H1 (cell line): ENCODE measurements at regions not wholly inside any gene's neighbourhood (a gene's known extent, or its start where the extent isn't known, plus 50 kb on each side); places are given as distances from the start of the nearest gene placed in this dataset.
A peak's percentile ranks its signal among the peaks of the same experiment; 100 is the strongest.

Experiments used
- CTCF ChIA-PET: fragments of 300-600 bp; sonication (Branson Sonifier 250); formaldehyde crosslinking; loops from one replicate; lab custom pipeline; 2021; ENCODE audit not compliant: partially characterized antibody; lab: Charles Lee
- POLR2A ChIA-PET: fragments of 300-600 bp; sonication (Branson Sonifier 250); formaldehyde crosslinking; loops from one replicate; lab custom pipeline; 2021; ENCODE audit warnings: inconsistent platforms; ENCODE audit not compliant: partially characterized antibody; lab: Charles Lee
- DNase-seq, 2 experiments: peaks; one replicate each; pipeline versions ENCODE4 v3.0.0 to v3.0.0-alpha.2; 2010 to 2022; ENCODE audit warnings: low spot score in 2 of 2, low read depth in 1 of 2, mixed read lengths in 1 of 2
- FAIRE-seq: peaks from 2 replicates; lab custom pipeline; 2011; peaks lifted over from hg19 to GRCh38; lab: Jason Lieb, UNC
- H2AFZ ChIP-seq: 2 replicates; pipeline ENCODE4 v1.8.1; 2012; ENCODE audit warnings: low read length, inconsistent platforms
- H2AK5ac ChIP-seq: 2 replicates; pipeline ENCODE4 v1.6.1; 2013; ENCODE audit warnings: low read depth, low read length
- H2BK120ac ChIP-seq: replicated peaks from 2 replicates; pipeline ENCODE3; 2013; ENCODE audit warnings: low read depth, low read length, inconsistent platforms
- H2BK12ac ChIP-seq: 2 replicates; pipeline ENCODE4 v1.6.1; 2013; ENCODE audit warnings: low read depth, low read length
- H2BK15ac ChIP-seq: 2 replicates; pipeline ENCODE4 v1.6.1; 2013; ENCODE audit warnings: low read length
- H2BK20ac ChIP-seq: 2 replicates; pipeline ENCODE4 v1.6.1; 2013; ENCODE audit warnings: low read length
- H2BK5ac ChIP-seq: 2 replicates; pipeline ENCODE4 v1.6.1; 2013; ENCODE audit warnings: low read depth, low read length
- H3K14ac ChIP-seq: 2 replicates; pipeline ENCODE4 v1.6.1; 2013; ENCODE audit warnings: inconsistent platforms; ENCODE audit not compliant: insufficient read length
- H3K18ac ChIP-seq: 2 replicates; pipeline ENCODE4 v1.6.1; 2013; ENCODE audit warnings: low read length; ENCODE audit errors: extremely low read depth
- H3K23ac ChIP-seq: 2 replicates; pipeline ENCODE4 v1.6.1; 2013; ENCODE audit warnings: inconsistent platforms; ENCODE audit not compliant: insufficient read length
- H3K23me2 ChIP-seq: 2 replicates; pipeline ENCODE4 v1.6.1; 2013; ENCODE audit warnings: low read depth, low read length
- H3K27ac ChIP-seq: 2 replicates; pipeline ENCODE4 v1.6.1; 2011; ENCODE audit warnings: low read depth, low read length, inconsistent platforms
- H3K27me3 ChIP-seq, 4 experiments: replicated peaks in 1 of 4; 1 replicate in 1 of 4; 2 replicates in 3 of 4; pipeline versions ENCODE4 v1.6.1 to v1.8.1; 2011 to 2013; ENCODE audit warnings: low read length in 3 of 4, mild to moderate bottlenecking in 3 of 4, inconsistent platforms in 2 of 4, mixed read lengths in 2 of 4, moderate library complexity in 1 of 4; ENCODE audit not compliant: control insufficient read depth in 3 of 4, insufficient read depth in 3 of 4; ENCODE audit errors: extremely low read depth in 1 of 4
- H3K36me3 ChIP-seq, 4 experiments: 2 replicates each; pipeline versions ENCODE4 v1.6.1 to v1.8.1; 2011 to 2013; ENCODE audit warnings: mild to moderate bottlenecking in 4 of 4, low read length in 3 of 4, moderate library complexity in 2 of 4, control low read depth in 1 of 4, inconsistent platforms in 1 of 4; ENCODE audit not compliant: insufficient read depth in 4 of 4, control insufficient read depth in 2 of 4
- H3K4ac ChIP-seq: replicated peaks from 2 replicates; pipeline ENCODE3; 2013; ENCODE audit warnings: low read length, low read depth, mixed read lengths, inconsistent platforms; ENCODE audit not compliant: insufficient read length
- H3K4me1 ChIP-seq, 4 experiments: replicated peaks in 1 of 4; 1 replicate in 1 of 4; 2 replicates in 3 of 4; pipeline versions ENCODE4 v1.6.1 to v1.8.1; 2011 to 2013; ENCODE audit warnings: low read length in 3 of 4, inconsistent platforms in 2 of 4, mixed read lengths in 1 of 4; ENCODE audit not compliant: insufficient read depth in 4 of 4, control insufficient read depth in 3 of 4
- H3K4me2 ChIP-seq, 2 experiments: 2 replicates each; pipeline versions ENCODE4 v1.6.1 to v1.8.1; 2011 to 2013; ENCODE audit warnings: low read depth in 2 of 2, low read length in 2 of 2, control low read depth in 1 of 2, inconsistent platforms in 1 of 2, mild to moderate bottlenecking in 1 of 2; ENCODE audit not compliant: insufficient read depth in 1 of 2
- H3K4me3 ChIP-seq, 4 experiments: fragments of 200-600, 300-600 bp in 1 of 4; sonication (generic), shearing (Covaris generic), sonication (Bioruptor Twin) in 1 of 4; 2 replicates each; pipeline versions ENCODE4 v1.5.1 to v1.8.1; 2011 to 2016; ENCODE audit warnings: low read length in 4 of 4, low read depth in 3 of 4, control low read depth in 2 of 4, inconsistent platforms in 2 of 4, mild to moderate bottlenecking in 2 of 4, mixed read lengths in 1 of 4, moderate library complexity in 1 of 4; ENCODE audit not compliant: insufficient read depth in 2 of 4; ENCODE audit errors: extremely low read depth in 1 of 4
- H3K56ac ChIP-seq: replicated peaks from 2 replicates; pipeline ENCODE3; 2013; ENCODE audit warnings: low read depth, mild to moderate bottlenecking, mixed read lengths, low read length, inconsistent platforms; ENCODE audit not compliant: insufficient read length
- H3K79me1 ChIP-seq: 2 replicates; pipeline ENCODE4 v1.6.1; 2013; ENCODE audit warnings: low read depth, low read length, control low read depth
- H3K79me2 ChIP-seq, 2 experiments: 2 replicates each; pipeline versions ENCODE4 v1.6.1 to v1.8.1; 2012 to 2013; ENCODE audit warnings: low read length in 2 of 2, mild to moderate bottlenecking in 2 of 2, inconsistent platforms in 1 of 2; ENCODE audit not compliant: insufficient read depth in 2 of 2, control insufficient read depth in 1 of 2
- H3K9ac ChIP-seq, 4 experiments: replicated peaks in 1 of 4; 1 replicate in 1 of 4; 2 replicates in 3 of 4; pipeline versions ENCODE4 v1.6.1 to v1.8.1; 2011 to 2013; ENCODE audit warnings: low read depth in 3 of 4, low read length in 3 of 4, control low read depth in 2 of 4, mild to moderate bottlenecking in 2 of 4, moderate library complexity in 2 of 4, inconsistent platforms in 1 of 4; ENCODE audit errors: extremely low read depth in 1 of 4
- H3K9me3 ChIP-seq, 2 experiments: 2 replicates each; pipeline versions ENCODE4 v1.6.1 to v1.8.1; 2012 to 2013; ENCODE audit warnings: mild to moderate bottlenecking in 2 of 2, moderate library complexity in 2 of 2, control low read depth in 1 of 2, inconsistent platforms in 1 of 2, low read depth in 1 of 2, low read length in 1 of 2, mixed read lengths in 1 of 2; ENCODE audit not compliant: insufficient read depth in 2 of 2
- H4K20me1 ChIP-seq, 2 experiments: replicated peaks in 1 of 2; 2 replicates each; pipeline versions ENCODE3 to v1.8.1; 2011 to 2013; ENCODE audit warnings: inconsistent platforms in 2 of 2, low read length in 2 of 2, mild to moderate bottlenecking in 1 of 2; ENCODE audit not compliant: insufficient read depth in 2 of 2, control insufficient read depth in 1 of 2
- H4K5ac ChIP-seq: 2 replicates; pipeline ENCODE4 v1.6.1; 2013; ENCODE audit warnings: low read length, low read depth, mixed read lengths, inconsistent platforms; ENCODE audit not compliant: insufficient read length
- H4K8ac ChIP-seq: 2 replicates; pipeline ENCODE4 v1.8.0; 2013; ENCODE audit warnings: mild to moderate bottlenecking, moderate library complexity, low read length, inconsistent platforms; ENCODE audit not compliant: insufficient read depth; ENCODE audit errors: extremely low read depth
- H4K91ac ChIP-seq: replicated peaks from 2 replicates; pipeline ENCODE3; 2013; ENCODE audit warnings: low read length, mixed read lengths, inconsistent platforms; ENCODE audit not compliant: insufficient read length
- CBX8 ChIP-seq: fragments of 300-800, 300-1000 bp; sonication (generic); IDR thresholded peaks from 2 replicates; pipeline ENCODE4 v1.7.1; 2016; ENCODE audit warnings: low read depth, low read length, borderline replicate concordance
- EZH2 ChIP-seq: fragments of 200-600 bp; sonication (generic); IDR thresholded peaks from 2 replicates; pipeline ENCODE4 v1.7.1; 2012; ENCODE audit warnings: low read depth, mild to moderate bottlenecking, moderate library complexity, low read length, inconsistent platforms; ENCODE audit not compliant: severe bottlenecking
- GTF2F1 ChIP-seq: IDR thresholded peaks from 2 replicates; pipeline ENCODE4 v1.6.1; 2012; ENCODE audit warnings: low read depth, low read length, improper control_type of control experiment, borderline replicate concordance
- POLR2A ChIP-seq, 2 experiments: IDR thresholded peaks; 1 replicate in 1 of 2; 2 replicates in 1 of 2; pipeline ENCODE4 v1.6.1; 2011; ENCODE audit warnings: low read depth in 2 of 2, low read length in 2 of 2, mild to moderate bottlenecking in 2 of 2; ENCODE audit errors: control extremely low read depth in 1 of 2
- RAD21 ChIP-seq, 2 experiments: IDR thresholded peaks in 1 of 2; conservative IDR thresholded peaks in 1 of 2; 2 replicates each; pipeline ENCODE4 v1.6.1; 2011; ENCODE audit warnings: low read depth in 2 of 2, low read length in 2 of 2, improper control_type of control experiment in 1 of 2, inconsistent platforms in 1 of 2, mild to moderate bottlenecking in 1 of 2, moderate library complexity in 1 of 2
- RFX5 ChIP-seq: IDR thresholded peaks from 2 replicates; pipeline ENCODE4 v1.6.1; 2011; ENCODE audit warnings: low read depth, low read length, improper control_type of control experiment, borderline replicate concordance
- SIN3A ChIP-seq, 2 experiments: IDR thresholded peaks in 1 of 2; conservative IDR thresholded peaks in 1 of 2; 2 replicates each; pipeline ENCODE4 v1.6.1; 2011 to 2012; ENCODE audit warnings: low read length in 2 of 2, improper control_type of control experiment in 1 of 2, low read depth in 1 of 2, mild to moderate bottlenecking in 1 of 2
- SIRT6 ChIP-seq: IDR thresholded peaks from one replicate; pipeline ENCODE4 v1.7.1; 2012; ENCODE audit warnings: low read length, inconsistent platforms
- TAF1 ChIP-seq: IDR thresholded peaks from 2 replicates; pipeline ENCODE4 v1.6.1; 2011; ENCODE audit warnings: mild to moderate bottlenecking, low read depth, low read length
- TAF7 ChIP-seq: optimal IDR thresholded peaks from 2 replicates; pipeline ENCODE3; 2011; ENCODE audit warnings: low read depth, mild to moderate bottlenecking, inconsistent platforms, low read length, moderate library complexity, borderline replicate concordance
- TCF12 ChIP-seq: IDR thresholded peaks from 2 replicates; pipeline ENCODE4 v1.6.1; 2011; ENCODE audit warnings: low read depth, mild to moderate bottlenecking, low read length
- ZNF274 ChIP-seq: IDR thresholded peaks from 2 replicates; pipeline ENCODE4 v1.7.0; 2012; ENCODE audit warnings: low read length, borderline replicate concordance; ENCODE audit errors: extremely low read depth
- WGBS, 2 experiments: shearing (Covaris generic) in 1 of 2; methylation state at CpG; one replicate each; pipeline versions ENCODE4 v1.1.6 to v1.1.7; 2013 to 2015; ENCODE audit warnings: low lambda C conversion rate in 2 of 2, mixed read lengths in 2 of 2, inconsistent platforms in 1 of 2, low coverage in 1 of 2, missing lambda C conversion rate in 1 of 2; ENCODE audit not compliant: insufficient replicate concordance in 2 of 2, insufficient coverage in 1 of 2, insufficient read length in 1 of 2; ENCODE audit errors: extremely low coverage in 1 of 2, missing lambda C conversion rate in 1 of 2; 5-methylcytosine and 5-hydroxymethylcytosine counted together

- H2AFZ ChIP-seq = no peak overlapping the region
- H3K4ac ChIP-seq = no peak overlapping the region
- H3K23me2 ChIP-seq = no peaks in the 10 kb centered on the region; the same call in 1 of the 2 replicates
- H3K9me3 ChIP-seq = no peaks in the 10 kb centered on the region
- no peak overlapping the region for H2AK5ac ChIP-seq
- H4K91ac ChIP-seq = no peak overlapping the region
- WGBS, 2 experiments = 87% methylated on average over 4 of the region's 4 CpGs; no CpG with 5 or more reads in 1 of the 2 experiments
- POLR2A ChIA-PET = no interaction called here
- H2BK15ac ChIP-seq = no peak overlapping the region
- CTCF ChIA-PET = interaction anchor here (3.7 kb wide), 1 partner anchor 11 kb away, joined by 17 read pairs; no protein-coding TSS in a partner anchor
- no peak overlapping the region for H2BK120ac ChIP-seq
- H4K5ac ChIP-seq = no peak overlapping the region
- FAIRE-seq (no peak), DNase-seq (no peak)
- peaks cover 0 to 9% (median 5%) of the 10 kb centered on the region in 4 experiments; a peak in 4 of 7 replicates for H3K4me1 ChIP-seq
- H2BK12ac ChIP-seq = no peak overlapping the region
- H3K9ac ChIP-seq = no peak overlapping the region
- H3K23ac ChIP-seq = no peak overlapping the region
- H2BK5ac ChIP-seq = no peak overlapping the region
- no peaks in the 10 kb centered on the region for H3K79me1 ChIP-seq
- no peak overlapping the region for H3K27ac ChIP-seq
- H3K27me3 ChIP-seq = no peaks in the 10 kb centered on the region
- no peaks in the 10 kb centered on the region for H3K36me3 ChIP-seq
- H3K14ac ChIP-seq = no peak overlapping the region
- no peak overlapping the region for H3K4me3 ChIP-seq
- no peak overlapping the region for H3K18ac ChIP-seq
- no peak overlapping the region for H3K4me2 ChIP-seq
- no peaks in the 10 kb centered on the region for H3K79me2 ChIP-seq
- no peaks in the 10 kb centered on the region for H4K20me1 ChIP-seq
- H2BK20ac ChIP-seq = no peak overlapping the region
- no peak overlapping the region for H3K56ac ChIP-seq
- H4K8ac ChIP-seq = peak overlapping the region; percentile 28; the same call in 1 of the 2 replicates
- TF ChIP-seq ZNF274 (no peak), RAD21 (IDR thresholded peaks at IDR 0.05 in 1 of 2, conservative IDR thresholded peaks at IDR 0.05 in 1 of 2; ENCODE audit: low read depth in 2 of 2, low read length in 2 of 2) (no peak), TCF12 (no peak), GTF2F1 (no peak), CBX8 (no peak), RFX5 (no peak), SIRT6 (no peak), POLR2A (IDR thresholded peaks at IDR 0.05; ENCODE audit: control extremely low read depth in 1 of 2, low read depth in 2 of 2, low read length in 2 of 2) (no peak), TAF7 (no peak), EZH2 (no peak), TAF1 (no peak), SIN3A (conservative IDR thresholded peaks at IDR 0.05 in 1 of 2, IDR thresholded peaks at IDR 0.05 in 1 of 2; ENCODE audit: low read depth in 1 of 2, low read length in 2 of 2) (no peak)
These were observed 121.5 kb upstream of the RAI14 start for GRCh38 chr5:34534523-34535103.
